Gastroesophageal sphincter (tissue), 4 donors: ENCODE measurements at regions not wholly inside any gene's neighbourhood (a gene's known extent, or its start where the extent isn't known, plus 50 kb on each side); places are given as distances from the start of the nearest gene placed in this dataset.

Experiments used
- ATAC-seq: fragments of 150-250 bp; one replicate; pipeline ENCODE4 v1.9.1; 2016; ENCODE audit warnings: mild to moderate bottlenecking, moderate library complexity
- H3K27ac ChIP-seq, 4 donors: fragments of 200-600 bp; sonication (generic) in 3 of 4; 1 replicate in 3 of 4; 2 replicates in 1 of 4; pipeline ENCODE4 v1.5.1; 2016 to 2019
- H3K27me3 ChIP-seq: fragments of 200-600 bp; sonication (generic); one replicate; pipeline ENCODE4 v1.5.1; 2019
- H3K36me3 ChIP-seq, 2 donors: fragments of 200-600 bp; sonication (generic); one replicate each; pipeline ENCODE4 v1.5.1; 2019; ENCODE audit warnings: control low read depth in 1 of 2
- H3K4me1 ChIP-seq, 3 donors: fragments of 200-600 bp; sonication (generic); 1 replicate in 2 of 3; 2 replicates in 1 of 3; pipeline ENCODE4 v1.5.1; 2016 to 2019; ENCODE audit warnings: control low read depth in 2 of 3
- H3K4me3 ChIP-seq, 2 donors: fragments of 200-600 bp; sonication (generic); one replicate each; pipeline ENCODE4 v1.5.1; 2019; ENCODE audit warnings: mild to moderate bottlenecking in 1 of 2, moderate library complexity in 1 of 2
- H3K9me3 ChIP-seq, 3 donors: fragments of 200-600 bp; sonication (generic); one replicate each; pipeline ENCODE4 v1.5.1; 2017 to 2019; ENCODE audit warnings: control low read depth in 2 of 3
- CTCF ChIP-seq, 4 experiments: fragments of 200-600 bp in 2 of 4; fragments of 450-650 bp in 2 of 4; sonication (generic) in 1 of 4; IDR thresholded peaks; one replicate each; pipeline ENCODE4 v1.5.1; 2017 to 2019; ENCODE audit warnings: antibody characterized with exemption in 4 of 4, mild to moderate bottlenecking in 2 of 4, moderate library complexity in 2 of 4
- EP300 ChIP-seq: sonication (generic); formaldehyde crosslinking; IDR thresholded peaks from one replicate; pipeline ENCODE4 v1.6.1; 2017; ENCODE audit warnings: antibody characterized with exemption, mild to moderate bottlenecking
- POLR2A ChIP-seq, 2 donors: fragments of 450-650 bp; IDR thresholded peaks; one replicate each; pipeline ENCODE4 v1.6.1; 2017; ENCODE audit warnings: antibody characterized with exemption in 2 of 2, mild to moderate bottlenecking in 2 of 2, moderate library complexity in 1 of 2
- POLR2AphosphoS5 ChIP-seq: sonication (generic); formaldehyde crosslinking; IDR thresholded peaks from one replicate; pipeline ENCODE4 v1.6.1; 2017; ENCODE audit warnings: antibody characterized with exemption
- WGBS, 2 donors: methylation state at CpG; one replicate each; pipeline ENCODE4 v1.1.5; 2018; ENCODE audit warnings: low coverage in 1 of 2; 5-methylcytosine and 5-hydroxymethylcytosine counted together

- TF ChIP-seq POLR2A (IDR thresholded peaks at IDR 0.05) = no peak
- TF ChIP-seq EP300 = no peak
- TF ChIP-seq POLR2AphosphoS5 = no peak
- TF ChIP-seq CTCF (IDR thresholded peaks at IDR 0.05) = no peak
- no peaks in the 10 kb centered on the region for H3K4me1 ChIP-seq
- no peak overlapping the region for H3K4me3 ChIP-seq
- H3K9me3 ChIP-seq = peaks cover 0 to 12% (median 0%) of the 10 kb centered on the region in 3 donors
- no peaks in the 10 kb centered on the region for H3K36me3 ChIP-seq
- no peak for ATAC-seq
- H3K27me3 ChIP-seq = peaks cover 7% of the 10 kb centered on the region
- 57 to 59% methylated on average over 5 to 6 of the region's 6 CpGs for WGBS, 2 donors
- no peak overlapping the region for H3K27ac ChIP-seq
These were observed 114.5 kb downstream of the NUF2 start for GRCh38 chr1:163436140-163436812.

- no peak for ATAC-seq
- no peak for TF ChIP-seq POLR2A (IDR thresholded peaks at IDR 0.05)
- no peak for TF ChIP-seq CTCF (IDR thresholded peaks at IDR 0.05)
- TF ChIP-seq POLR2AphosphoS5 = no peak
- 53 to 56% methylated on average over 3 to 6 of the region's 6 CpGs for WGBS, 2 donors
- peaks cover 7% of the 10 kb centered on the region for H3K27me3 ChIP-seq
- H3K27ac ChIP-seq = no peak overlapping the region
- no peak overlapping the region for H3K4me3 ChIP-seq
- no peaks in the 10 kb centered on the region for H3K9me3 ChIP-seq
- H3K4me1 ChIP-seq = no peaks in the 10 kb centered on the region
- no peaks in the 10 kb centered on the region for H3K36me3 ChIP-seq
These were observed 117.7 kb downstream of the NUF2 start for GRCh38 chr1:163439471-163439870.

DNA sequence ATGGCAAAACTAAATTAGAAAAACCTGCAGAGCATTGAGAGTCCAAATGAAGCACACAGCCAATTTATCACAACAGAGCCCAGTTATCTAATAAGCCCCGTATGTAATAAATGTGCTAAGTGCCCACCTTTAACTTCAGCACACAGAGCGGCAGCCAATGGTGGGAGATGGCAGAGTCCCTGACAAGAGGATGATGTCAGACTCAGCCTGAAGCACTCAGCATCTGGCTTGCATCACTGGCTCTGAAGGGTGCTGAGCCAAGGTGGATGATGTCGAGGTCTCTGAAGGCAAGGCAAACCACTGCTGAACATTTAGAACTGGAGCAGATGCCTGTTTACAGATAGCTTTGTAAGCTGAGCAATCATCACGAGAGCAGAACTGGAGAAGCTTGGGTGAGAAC lies 118.3 kb downstream of the NUF2 start:
- no peak for TF ChIP-seq CTCF (IDR thresholded peaks at IDR 0.05)
- no peak for TF ChIP-seq EP300
- TF ChIP-seq POLR2AphosphoS5 = no peak
- no peak for TF ChIP-seq POLR2A (IDR thresholded peaks at IDR 0.05)
- no peaks in the 10 kb centered on the region for H3K9me3 ChIP-seq
- no peaks in the 10 kb centered on the region for H3K36me3 ChIP-seq
- 14 to 50% methylated on average over 1 of the region's 4 CpGs for WGBS, 2 donors
- ATAC-seq = no peak
- no peak overlapping the region for H3K27ac ChIP-seq
- peaks cover 7% of the 10 kb centered on the region for H3K27me3 ChIP-seq
- no peak overlapping the region for H3K4me3 ChIP-seq
- H3K4me1 ChIP-seq = no peaks in the 10 kb centered on the region

DNA sequence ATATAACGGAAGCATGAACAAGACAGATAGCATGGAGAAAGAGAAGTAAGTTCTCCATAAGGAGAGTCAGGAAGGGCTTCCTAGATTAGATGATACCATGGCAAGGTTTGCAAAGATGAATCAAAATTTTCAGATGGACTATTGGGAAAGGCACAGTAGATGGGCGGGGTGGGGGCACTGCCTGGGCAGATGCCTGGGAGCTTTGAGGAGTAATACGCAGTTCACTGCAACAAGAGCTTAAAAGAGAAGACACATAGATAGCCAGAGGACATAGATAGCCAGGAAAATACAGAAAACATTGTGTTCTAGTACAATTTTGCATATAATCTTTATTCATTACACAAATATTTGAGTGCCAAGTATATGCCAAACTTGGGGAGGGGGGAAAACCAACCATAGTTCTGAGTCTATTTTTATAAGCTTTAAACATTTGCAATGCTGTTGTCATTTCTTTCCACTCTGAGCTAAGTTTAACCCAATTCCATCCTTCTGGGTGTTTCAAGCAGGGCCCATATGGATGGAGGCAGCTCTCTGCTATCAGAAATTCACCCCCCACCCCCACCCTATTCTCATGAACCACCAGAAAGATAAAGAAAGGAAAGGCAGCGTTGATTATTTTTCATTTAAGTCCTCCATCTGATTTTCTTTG lies 120.6 kb downstream of the NUF2 start:
- ATAC-seq = no peak
- Histone ChIP-seq H3K4me3 (no peak overlapping the region), H3K27me3 (peaks cover 7% of the 10 kb centered on the region), H3K4me1 (no peaks in the 10 kb centered on the region), H3K27ac (no peak overlapping the region), H3K36me3 (no peaks in the 10 kb centered on the region), H3K9me3 (no peaks in the 10 kb centered on the region)
- TF ChIP-seq POLR2A (IDR thresholded peaks at IDR 0.05) (no peak), CTCF (IDR thresholded peaks at IDR 0.05) (no peak), EP300 (no peak), POLR2AphosphoS5 (no peak)
- 84 to 88% methylated on average over 4 of the region's 4 CpGs for WGBS, 2 donors

GRCh38 chr1:163442895-163443294 lies 121.1 kb downstream of the NUF2 start:
- no peak overlapping the region for H3K4me3 ChIP-seq
- TF ChIP-seq POLR2AphosphoS5 = no peak
- TF ChIP-seq CTCF (IDR thresholded peaks at IDR 0.05) = no peak
- no peak for TF ChIP-seq EP300
- no peak for TF ChIP-seq POLR2A (IDR thresholded peaks at IDR 0.05)
- H3K27me3 ChIP-seq = peaks cover 7% of the 10 kb centered on the region
- WGBS, 2 donors = 67 to 78% methylated on average over 6 to 7 of the region's 7 CpGs
- H3K9me3 ChIP-seq = no peaks in the 10 kb centered on the region
- no peaks in the 10 kb centered on the region for H3K36me3 ChIP-seq
- ATAC-seq = no peak
- H3K27ac ChIP-seq = no peak overlapping the region
- no peaks in the 10 kb centered on the region for H3K4me1 ChIP-seq
